Neural progenitor cell (in vitro differentiated cells): ENCODE measurements at regions not wholly inside any gene's neighbourhood (a gene's known extent, or its start where the extent isn't known, plus 50 kb on each side); places are given as distances from the start of the nearest gene placed in this dataset.
"Not testable (repeated sequence)": the region's sequence is repeated elsewhere in the genome, so short reads cannot be mapped to it uniquely, and the experiment has no call there.

Experiments
- DNase-seq: peaks from one replicate; pipeline ENCODE4 v3.0.0-alpha.2; 2016; ENCODE audit warnings: low spot score
- H2AFZ ChIP-seq: fragments of 200-600 bp; sonication (generic); replicated peaks from 2 replicates; pipeline ENCODE4 v1.6.1; 2016; ENCODE audit warnings: antibody characterized with exemption
- H3F3A ChIP-seq: fragments of 200-600 bp; sonication (generic); 2 replicates; pipeline ENCODE4 v1.6.1; 2016; ENCODE audit warnings: antibody characterized with exemption, low read depth
- H3K27ac ChIP-seq: fragments of 200-600 bp; sonication (generic); 2 replicates; pipeline ENCODE4 v1.5.1; 2016; ENCODE audit warnings: mild to moderate bottlenecking
- H3K27me3 ChIP-seq: fragments of 200-600 bp; sonication (generic); 2 replicates; pipeline ENCODE4 v1.6.1; 2016; ENCODE audit warnings: mild to moderate bottlenecking, moderate library complexity
- H3K36me3 ChIP-seq: fragments of 200-600 bp; sonication (generic); 2 replicates; pipeline ENCODE4 v1.5.1; 2016
- H3K4me1 ChIP-seq: fragments of 200-600 bp; sonication (generic); 2 replicates; pipeline ENCODE4 v1.6.1; 2016; ENCODE audit warnings: mixed run types
- H3K4me2 ChIP-seq: fragments of 200-600 bp; sonication (generic); 2 replicates; pipeline ENCODE4 v1.6.1; 2016
- H3K4me3 ChIP-seq: fragments of 200-600 bp; sonication (generic); 2 replicates; pipeline ENCODE4 v1.5.1; 2016
- H3K79me2 ChIP-seq: fragments of 200-600 bp; sonication (generic); 2 replicates; pipeline ENCODE4 v1.6.1; 2016; ENCODE audit warnings: low read depth
- H3K9ac ChIP-seq: fragments of 200-600 bp; sonication (generic); 2 replicates; pipeline ENCODE4 v1.6.1; 2016
- H3K9me3 ChIP-seq: fragments of 200-600 bp; sonication (generic); 2 replicates; pipeline ENCODE4 v1.5.1; 2016; ENCODE audit warnings: low read depth
- H4K20me1 ChIP-seq: fragments of 200-600 bp; sonication (generic); 2 replicates; pipeline ENCODE4 v1.6.1; 2016; ENCODE audit warnings: low read depth
- H3K27ac Mint-ChIP-seq: 3 replicates; pipeline ENCODE4 v1.8.0; 2021; ENCODE audit warnings: mixed read lengths
- H3K27me3 Mint-ChIP-seq: 2 replicates; pipeline ENCODE4 v1.8.0; 2022; ENCODE audit warnings: low read depth, mild to moderate bottlenecking, inconsistent platforms, moderate library complexity, mixed read lengths; ENCODE audit not compliant: insufficient read depth
- H3K36me3 Mint-ChIP-seq: 3 replicates; pipeline ENCODE4 v1.8.0; 2021; ENCODE audit warnings: mixed read lengths
- H3K4me1 Mint-ChIP-seq: 3 replicates; pipeline ENCODE4 v1.8.0; 2021; ENCODE audit warnings: mixed read lengths
- H3K4me3 Mint-ChIP-seq: 3 replicates; pipeline ENCODE4 v1.8.0; 2021; ENCODE audit warnings: mild to moderate bottlenecking, moderate library complexity, mixed read lengths
- H3K9me3 Mint-ChIP-seq: 3 replicates; pipeline ENCODE4 v1.8.0; 2020; ENCODE audit warnings: mixed read lengths

DNA sequence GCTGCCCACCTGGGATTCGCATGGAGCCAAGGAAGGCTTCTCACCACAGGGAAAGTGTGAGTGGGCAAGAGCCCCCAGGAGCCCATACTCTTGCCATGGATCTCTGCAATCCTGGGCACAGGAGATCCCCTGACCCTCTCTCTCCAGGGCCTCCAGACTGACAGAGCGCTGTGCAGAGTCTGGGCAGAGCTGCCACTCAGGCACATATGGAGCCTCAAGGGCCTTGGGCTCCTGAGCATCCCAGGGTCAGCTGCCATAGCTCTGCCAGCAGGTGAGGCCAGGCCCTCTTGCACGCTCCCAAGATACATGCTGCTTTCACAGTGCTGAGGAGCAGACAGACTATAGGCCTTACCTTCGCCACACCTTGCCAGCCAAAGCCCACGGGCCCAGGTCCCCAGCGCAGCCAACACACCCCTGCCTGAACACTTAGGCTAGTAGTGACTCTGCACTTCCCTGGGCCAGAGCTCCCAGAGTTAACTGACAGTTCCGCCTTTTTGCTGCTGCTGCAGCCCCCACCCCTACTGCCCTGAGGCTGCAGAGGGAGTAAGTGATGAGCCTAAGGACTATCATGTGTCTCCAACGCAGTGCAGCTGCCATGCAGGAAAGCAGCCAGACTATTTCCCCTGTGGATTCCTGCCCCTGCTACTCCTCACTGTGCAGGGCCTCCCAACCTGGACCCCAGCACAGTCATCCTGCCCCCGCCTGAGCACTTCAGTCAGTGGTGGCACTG lies 323.2 kb downstream of the SPATA31A1 start:
- H4K20me1 ChIP-seq, H3K4me3 Mint-ChIP-seq, DNase-seq, H2AFZ ChIP-seq, H3K4me1 Mint-ChIP-seq, H3K27me3 ChIP-seq, H3F3A ChIP-seq, H3K4me2 ChIP-seq, H3K27ac ChIP-seq, H3K9me3 Mint-ChIP-seq, H3K27me3 Mint-ChIP-seq, H3K9ac ChIP-seq, H3K9me3 ChIP-seq, H3K79me2 ChIP-seq, H3K36me3 ChIP-seq, H3K4me3 ChIP-seq, H3K27ac Mint-ChIP-seq, H3K4me1 ChIP-seq, H3K36me3 Mint-ChIP-seq: not testable (repeated sequence)

- not testable (repeated sequence) for H3K9me3 Mint-ChIP-seq, H3K4me3 Mint-ChIP-seq
These were observed 325.4 kb downstream of the SPATA31A1 start for GRCh38 chr9:39680694-39681401.

GRCh38 chr9:39728862-39729261 lies 373.4 kb downstream of the SPATA31A1 start:
- H3K79me2 ChIP-seq, H3K36me3 ChIP-seq, H3F3A ChIP-seq, H3K9me3 Mint-ChIP-seq, H3K4me3 ChIP-seq, H3K4me1 Mint-ChIP-seq, H3K4me1 ChIP-seq, H3K4me2 ChIP-seq, H2AFZ ChIP-seq, H3K4me3 Mint-ChIP-seq, H3K9ac ChIP-seq, H3K9me3 ChIP-seq, H3K27me3 ChIP-seq, H4K20me1 ChIP-seq, H3K27me3 Mint-ChIP-seq, H3K36me3 Mint-ChIP-seq, H3K27ac ChIP-seq, DNase-seq, H3K27ac Mint-ChIP-seq: not testable (repeated sequence)

More at GRCh38 chr9:39680694-39681401, 325.4 kb downstream of the SPATA31A1 start:
- H4K20me1 ChIP-seq, H3K79me2 ChIP-seq, H3K4me2 ChIP-seq, H3K27me3 ChIP-seq, H3K9me3 ChIP-seq, H3K27me3 Mint-ChIP-seq, H3K36me3 Mint-ChIP-seq, H3F3A ChIP-seq, H3K27ac Mint-ChIP-seq, H3K27ac ChIP-seq, DNase-seq, H3K4me1 Mint-ChIP-seq, H3K36me3 ChIP-seq, H2AFZ ChIP-seq, H3K4me3 ChIP-seq, H3K9ac ChIP-seq, H3K4me1 ChIP-seq: not testable (repeated sequence)

- H3K27me3 Mint-ChIP-seq, H3K9me3 Mint-ChIP-seq, H4K20me1 ChIP-seq, H3K9me3 ChIP-seq, H3K36me3 Mint-ChIP-seq, H3K27ac ChIP-seq, H3K27me3 ChIP-seq, H3K4me3 ChIP-seq, H3K4me2 ChIP-seq, H3F3A ChIP-seq, H3K4me1 Mint-ChIP-seq, DNase-seq, H3K36me3 ChIP-seq, H3K27ac Mint-ChIP-seq, H3K9ac ChIP-seq, H2AFZ ChIP-seq, H3K4me1 ChIP-seq, H3K4me3 Mint-ChIP-seq, H3K79me2 ChIP-seq: not testable (repeated sequence)
These were observed 389.4 kb downstream of the SPATA31A1 start for GRCh38 chr9:39744898-39745297.

DNA sequence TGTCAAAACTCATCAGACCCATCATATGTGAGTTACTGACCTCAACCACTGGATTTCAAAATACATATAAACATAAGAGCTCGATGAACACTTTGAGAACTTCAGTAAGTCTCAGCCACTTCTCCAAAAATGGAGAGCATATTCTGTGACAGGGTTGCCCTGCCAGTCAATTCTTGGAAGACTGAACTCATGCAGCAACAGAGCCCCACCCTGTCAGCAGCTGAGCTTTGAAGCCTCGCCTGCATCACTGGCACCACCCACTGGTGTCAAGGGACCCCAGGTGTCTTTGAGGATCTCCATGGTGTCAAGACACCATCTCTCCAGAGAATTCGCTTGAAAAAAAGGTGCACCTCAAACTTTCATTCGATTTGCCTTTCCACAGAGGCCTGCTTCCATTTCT lies 420.1 kb downstream of the SPATA31A1 start:
- not testable (repeated sequence) for H3K36me3 Mint-ChIP-seq, H3K27ac Mint-ChIP-seq

GRCh38 chr9:39791356-39791755 lies 435.9 kb downstream of the SPATA31A1 start:
- not testable (repeated sequence) for H3K79me2 ChIP-seq
- H3K4me3 ChIP-seq, result peak overlapping the region; percentile 26

More for the DNA sequence above, 420.1 kb downstream of the SPATA31A1 start:
- not testable (repeated sequence) for H3K4me2 ChIP-seq, H3K4me3 ChIP-seq, H3K27me3 Mint-ChIP-seq, H3K27ac ChIP-seq, H3K4me1 Mint-ChIP-seq, DNase-seq, H3K9ac ChIP-seq, H3K9me3 Mint-ChIP-seq, H3F3A ChIP-seq, H3K79me2 ChIP-seq, H3K4me1 ChIP-seq, H4K20me1 ChIP-seq, H3K9me3 ChIP-seq, H3K4me3 Mint-ChIP-seq, H2AFZ ChIP-seq, H3K27me3 ChIP-seq, H3K36me3 ChIP-seq

GRCh38 chr9:39797935-39798334 lies 442.5 kb downstream of the SPATA31A1 start:
- H4K20me1 ChIP-seq, H3F3A ChIP-seq, H3K79me2 ChIP-seq, H3K9me3 ChIP-seq, H3K9ac ChIP-seq, H3K4me2 ChIP-seq, H3K27me3 Mint-ChIP-seq, H3K27ac ChIP-seq, H3K36me3 Mint-ChIP-seq, H3K4me3 Mint-ChIP-seq, H3K4me1 Mint-ChIP-seq, H3K4me1 ChIP-seq, H3K36me3 ChIP-seq, H2AFZ ChIP-seq, H3K4me3 ChIP-seq, H3K27ac Mint-ChIP-seq, H3K9me3 Mint-ChIP-seq, H3K27me3 ChIP-seq, DNase-seq: not testable (repeated sequence)

More at GRCh38 chr9:39791356-39791755, 435.9 kb downstream of the SPATA31A1 start:
- H3K27ac Mint-ChIP-seq, H3K9ac ChIP-seq, H3K9me3 ChIP-seq, H3K36me3 ChIP-seq, H3K4me1 ChIP-seq, H3K27ac ChIP-seq, H3F3A ChIP-seq, H4K20me1 ChIP-seq, H3K27me3 Mint-ChIP-seq, DNase-seq, H3K36me3 Mint-ChIP-seq, H3K4me1 Mint-ChIP-seq, H3K4me3 Mint-ChIP-seq, H3K27me3 ChIP-seq, H3K9me3 Mint-ChIP-seq: not testable (repeated sequence)
- H2AFZ ChIP-seq, result peak overlapping the region; percentile 29
- peak overlapping the region; percentile 49 for H3K4me2 ChIP-seq

DNA sequence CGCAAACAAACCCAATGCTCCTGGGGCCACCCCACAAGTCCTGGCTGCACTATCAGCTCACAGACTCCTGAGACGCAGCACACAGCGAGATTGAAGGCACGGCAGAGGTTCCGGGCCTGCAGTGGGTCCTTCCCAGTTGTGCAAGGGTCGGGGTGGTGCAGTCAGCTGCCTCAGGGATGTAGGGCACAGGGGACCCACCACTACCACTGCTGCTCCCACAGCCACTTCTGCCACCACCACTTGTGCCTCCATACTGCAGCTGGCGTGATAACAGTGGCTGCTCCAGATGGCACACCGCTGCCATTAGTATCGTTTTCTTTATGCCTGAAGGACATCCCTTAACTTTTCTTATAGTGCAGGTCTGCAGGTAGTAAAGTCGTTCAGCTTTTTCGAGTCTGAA lies 443.8 kb downstream of the SPATA31A1 start:
- H3K4me1 Mint-ChIP-seq, H3K36me3 ChIP-seq, H3K27ac ChIP-seq, H3K36me3 Mint-ChIP-seq, H4K20me1 ChIP-seq, H3K4me2 ChIP-seq, H3K4me3 Mint-ChIP-seq, H3K4me3 ChIP-seq, H3K27me3 ChIP-seq, H3F3A ChIP-seq, H2AFZ ChIP-seq, H3K27ac Mint-ChIP-seq, H3K4me1 ChIP-seq, H3K79me2 ChIP-seq, H3K9me3 Mint-ChIP-seq, H3K27me3 Mint-ChIP-seq, DNase-seq, H3K9ac ChIP-seq, H3K9me3 ChIP-seq: not testable (repeated sequence)
